A549 (cell line): ENCODE measurements at regions not wholly inside any gene's neighbourhood (a gene's known extent, or its start where the extent isn't known, plus 50 kb on each side); places are given as distances from the start of the nearest gene placed in this dataset.
"Not testable (repeated sequence)": the region's sequence is repeated elsewhere in the genome, so short reads cannot be mapped to it uniquely, and the experiment has no call there.

Source experiments
- ATAC-seq, 2 experiments: fragments of 200-7000 bp in 1 of 2; fragments of >200 bp in 1 of 2; cut with Nextera tagmentation in 1 of 2; cut with Tn5 transposase in 1 of 2; 3 replicates each; pipeline versions ENCODE4 v1.8.0 to v1.9.1; 2018 to 2020; ENCODE audit warnings: mild to moderate bottlenecking in 1 of 2, moderate library complexity in 1 of 2
- CTCF ChIA-PET: fragments of 300-600 bp; sonication (Branson Sonifier 250); formaldehyde crosslinking; extraction: SDS; loops from one replicate; lab custom pipeline; 2021; ENCODE audit warnings: antibody characterized with exemption, inconsistent platforms; lab: Yijun Ruan, JAX
- POLR2A ChIA-PET: fragments of 350-600 bp; formaldehyde crosslinking; extraction: SDS; loops from one replicate; lab custom pipeline; 2021; ENCODE audit warnings: antibody characterized with exemption, inconsistent platforms; lab: Yijun Ruan, JAX
- DNase-seq, 2 experiments: peaks; one replicate each; pipeline versions ENCODE4 v3.0.0 to v3.0.0-alpha.2; 2011 to 2016; ENCODE audit warnings: low read depth in 1 of 2, low spot score in 1 of 2
- FAIRE-seq: peaks from 2 replicates; lab custom pipeline; 2011; peaks lifted over from hg19 to GRCh38; lab: Jason Lieb, UNC
- H3K27ac ChIP-seq, 2 experiments: fragments of >200 bp; sonication (Bioruptor Twin); formaldehyde crosslinking; 3 replicates each; pipeline ENCODE4 v1.5.1; 2016 to 2017
- H3K4me1 ChIP-seq: fragments of >200 bp; sonication (Bioruptor Twin); formaldehyde crosslinking; 3 replicates; pipeline ENCODE4 v1.6.1; 2016
- H3K4me2 ChIP-seq: fragments of >200 bp; sonication (Bioruptor Twin); formaldehyde crosslinking; 3 replicates; pipeline ENCODE4 v1.6.1; 2016
- H3K4me3 ChIP-seq: fragments of >200 bp; sonication (Bioruptor Twin); formaldehyde crosslinking; 3 replicates; pipeline ENCODE4 v1.5.1; 2016
- H3K9me3 ChIP-seq: fragments of >200 bp; sonication (Bioruptor Twin); formaldehyde crosslinking; 3 replicates; pipeline ENCODE4 v1.6.1; 2016
- ATOH8 ChIP-seq: fragments of 250-450 bp; sonication (Bioruptor Pico); IDR thresholded peaks from 2 replicates; pipeline ENCODE4 v1.5.0; 2020; ENCODE audit warnings: low read depth, mild to moderate bottlenecking, moderate library complexity
- CTCF ChIP-seq: fragments of >200 bp; sonication (Bioruptor Twin); formaldehyde crosslinking; IDR thresholded peaks from 3 replicates; pipeline ENCODE4 v1.5.1; 2016
- E2F6 ChIP-seq: IDR thresholded peaks from 2 replicates; pipeline ENCODE4 v1.6.1; 2012; ENCODE audit warnings: low read depth, borderline replicate concordance
- EHF ChIP-seq: fragments of 250-450 bp; sonication (Bioruptor Pico); IDR thresholded peaks from 2 replicates; pipeline ENCODE4 v1.5.0; 2020; ENCODE audit warnings: mild to moderate bottlenecking
- EP300 ChIP-seq, 2 experiments: fragments of >200 bp; sonication (Bioruptor Twin); formaldehyde crosslinking; IDR thresholded peaks; 2 replicates in 1 of 2; 3 replicates in 1 of 2; pipeline ENCODE4 v1.6.1; 2016 to 2017
- ESRRA ChIP-seq: fragments of 150-350 bp; IDR thresholded peaks from 2 replicates; pipeline ENCODE4 v1.6.1; 2014; ENCODE audit warnings: mild to moderate bottlenecking, low read length, borderline replicate concordance
- FOSB ChIP-seq: fragments of 250-450 bp; sonication (Bioruptor Pico); IDR thresholded peaks from 2 replicates; pipeline ENCODE4 v1.5.0; 2020; ENCODE audit warnings: mild to moderate bottlenecking, moderate library complexity
- FOSL2 ChIP-seq, 2 experiments: fragments of 450-650 bp in 1 of 2; fragments of >200 bp in 1 of 2; sonication (Bioruptor Twin) in 1 of 2; formaldehyde crosslinking; IDR thresholded peaks; 2 replicates each; pipeline versions ENCODE4 v1.5.0 to v1.6.1; 2016 to 2020; ENCODE audit warnings: mild to moderate bottlenecking in 1 of 2, moderate library complexity in 1 of 2
- HES2 ChIP-seq: fragments of >200 bp; sonication (Bioruptor Twin); formaldehyde crosslinking; IDR thresholded peaks from 2 replicates; pipeline ENCODE4 v1.6.1; 2016
- HMGXB4 ChIP-seq: fragments of 250-450 bp; sonication (Bioruptor Pico); IDR thresholded peaks from 2 replicates; pipeline ENCODE4 v1.5.0; 2021; ENCODE audit warnings: mild to moderate bottlenecking, moderate library complexity, borderline replicate concordance
- HOXA7 ChIP-seq: fragments of 250-450 bp; sonication (Bioruptor Pico); IDR thresholded peaks from 2 replicates; pipeline ENCODE4 v1.5.0; 2020; ENCODE audit warnings: mild to moderate bottlenecking, moderate library complexity
- KDM1A ChIP-seq: fragments of 200-600 bp; sonication (generic); IDR thresholded peaks from 2 replicates; pipeline ENCODE4 v1.6.1; 2016; ENCODE audit warnings: low read depth, mild to moderate bottlenecking
- MAFK ChIP-seq: fragments of 450-650 bp; IDR thresholded peaks from 2 replicates; pipeline ENCODE4 v1.6.1; 2014; ENCODE audit not compliant: partially characterized antibody
- MAZ ChIP-seq: fragments of 150-350 bp; IDR thresholded peaks from 2 replicates; pipeline ENCODE4 v1.6.1; 2014; ENCODE audit warnings: antibody characterized with exemption, low read depth, low read length, borderline replicate concordance
- NFE2L2 ChIP-seq: fragments of 150-350 bp; conservative IDR thresholded peaks from 2 replicates; pipeline ENCODE4 v1.6.1; 2014; ENCODE audit warnings: low read length
- NPAS2 ChIP-seq: fragments of 250-450 bp; sonication (Bioruptor Pico); IDR thresholded peaks from 2 replicates; pipeline ENCODE4 v1.8.0; 2022; ENCODE audit warnings: mild to moderate bottlenecking, moderate library complexity, borderline replicate concordance
- PHF8 ChIP-seq: fragments of 200-600 bp; sonication (generic); IDR thresholded peaks from 2 replicates; pipeline ENCODE4 v1.6.1; 2016; ENCODE audit warnings: low read depth, mild to moderate bottlenecking, antibody characterized with exemption, moderate library complexity, borderline replicate concordance
- POLR2AphosphoS2 ChIP-seq: conservative IDR thresholded peaks from 2 replicates; pipeline ENCODE4 v1.6.1; 2012; ENCODE audit warnings: low read length, improper control_type of control experiment, inconsistent platforms
- ZSCAN20 ChIP-seq: fragments of 250-450 bp; sonication (Bioruptor Pico); IDR thresholded peaks from 2 replicates; pipeline ENCODE4 v1.8.0; 2022; ENCODE audit warnings: mild to moderate bottlenecking, moderate library complexity
- WGBS: methylation state at CpG from one replicate; pipeline ENCODE4 v1.1.6; 2017; ENCODE audit errors: missing lambda C conversion rate; 5-methylcytosine and 5-hydroxymethylcytosine counted together

- H3K9me3 ChIP-seq, result no peaks in the 10 kb centered on the region
- TF ChIP-seq POLR2AphosphoS2 (no peak), PHF8 (no peak), EP300 (IDR thresholded peaks at IDR 0.05) (no peak), KDM1A (no peak), CTCF (no peak), EHF (CRISPR knock-in tag) (no peak)
- 0 out of 3 replicates have a peak, but pooled peaks cover 2% of the 10 kb centered on the region for H3K4me1 ChIP-seq
- FAIRE-seq (no peak), ATAC-seq (no peak), DNase-seq (no peak)
- POLR2A ChIA-PET, result no interaction called here
- H3K4me2 ChIP-seq, result no peak overlapping the region
- CTCF ChIA-PET, result interaction anchor here (0.5 to 5.0 kb wide), 9 partner anchors 12 to 474 kb away, joined by 3 to 45 read pairs (median 4); no protein-coding TSS in a partner anchor
- no peak overlapping the region for H3K4me3 ChIP-seq
- WGBS, result 72% methylated on average over 2 of the region's 2 CpGs
- H3K27ac ChIP-seq, result no peak overlapping the region
These were observed 176.3 kb upstream of the LMCD1 start for GRCh38 chr3:8325306-8325705.

- H3K4me2 ChIP-seq, POLR2A ChIA-PET, H3K9me3 ChIP-seq, DNase-seq, H3K27ac ChIP-seq, H3K4me3 ChIP-seq, ATAC-seq, H3K4me1 ChIP-seq, FAIRE-seq: not testable (repeated sequence)
- CTCF ChIA-PET, result interaction anchor here (0.7 to 5.0 kb wide), 4 partner anchors 19 to 296 kb away, joined by 3 to 45 read pairs (median 7); no protein-coding TSS in a partner anchor
- WGBS, result 63% methylated on average over 12 of the region's 18 CpGs
These were observed 175.8 kb upstream of the LMCD1 start for GRCh38 chr3:8325833-8326232.

GRCh38 chr3:8327739-8328138 is 173.9 kb upstream of the LMCD1 start:
- Histone ChIP-seq H3K4me1 (no peaks in the 10 kb centered on the region), H3K4me2 (no peak overlapping the region), H3K27ac (no peak overlapping the region), H3K4me3 (no peak overlapping the region), H3K9me3 (no peaks in the 10 kb centered on the region)
- ChIA-PET CTCF (interaction anchor here (1.4 to 5.0 kb wide), 2 partner anchors 27 to 89 kb away, joined by 3 to 45 read pairs; no protein-coding TSS in a partner anchor), POLR2A (no interaction called here)
- TF ChIP-seq EHF (CRISPR knock-in tag) (no peak), ZSCAN20 (no peak), FOSB (CRISPR knock-in tag) (no peak), ATOH8 (CRISPR knock-in tag) (no peak), HMGXB4 (no peak), NPAS2 (no peak), PHF8 (no peak)
- ATAC-seq, result no peak
- 32% methylated on average over 2 of the region's 2 CpGs for WGBS
- no peak for FAIRE-seq
- no peak for DNase-seq

- Histone ChIP-seq H3K4me1 (no peaks in the 10 kb centered on the region), H3K4me2 (no peak overlapping the region), H3K27ac (no peak overlapping the region), H3K4me3 (no peak overlapping the region), H3K9me3 (no peaks in the 10 kb centered on the region)
- WGBS, result 63% methylated on average over 3 of the region's 3 CpGs
- ChIA-PET POLR2A (no interaction called here), CTCF (interaction anchor here (0.8 kb wide), 1 partner anchor 27 kb away, joined by 3 read pairs; no protein-coding TSS in a partner anchor)
- no peak for FAIRE-seq
- no peak for TF ChIP-seq HES2
- TF ChIP-seq MAFK, result no peak
- no peak for TF ChIP-seq EP300 (IDR thresholded peaks at IDR 0.05)
- TF ChIP-seq FOSL2 (IDR thresholded peaks at IDR 0.05), result no peak
- TF ChIP-seq FOSL2 (CRISPR knock-in tag; IDR thresholded peaks at IDR 0.05), result no peak
- no peak for TF ChIP-seq E2F6
- no peak for TF ChIP-seq NFE2L2
- TF ChIP-seq CTCF, result no peak
- TF ChIP-seq KDM1A, result no peak
- no peak for TF ChIP-seq ESRRA
- TF ChIP-seq HOXA7, result no peak
- no peak for TF ChIP-seq MAZ
- no peak for DNase-seq
- no peak for ATAC-seq
These were observed 172.7 kb upstream of the LMCD1 start for GRCh38 chr3:8328967-8329366.
